Kidney tubule cell (primary cell): ENCODE measurements at regions not wholly inside any gene's neighbourhood (a gene's known extent, or its start where the extent isn't known, plus 50 kb on each side); places are given as distances from the start of the nearest gene placed in this dataset.
A peak's percentile ranks its signal among the peaks of the same experiment; 100 is the strongest.
"Not testable (repeated sequence)": the region's sequence is repeated elsewhere in the genome, so short reads cannot be mapped to it uniquely, and the experiment has no call there.

ENCODE experiments used
- DNase-seq: peaks from one replicate; pipeline ENCODE4 v3.0.0-alpha.2; 2018; ENCODE audit warnings: low spot score

GRCh38 chr7:13198036-13198435 lies 510.6 kb downstream of the ARL4A start:
- no peak for DNase-seq

- DNase-seq = no peak
Measured at GRCh38 chr7:13198727-13199126, 511.3 kb downstream of the ARL4A start.

- DNase-seq = no peak
Measured at GRCh38 chr7:13201628-13202027, 514.2 kb downstream of the ARL4A start.

GRCh38 chr7:13217768-13218167 lies 530.3 kb downstream of the ARL4A start:
- no peak for DNase-seq

GRCh38 chr7:13225068-13225467 lies 537.6 kb downstream of the ARL4A start:
- no peak for DNase-seq

- no peak for DNase-seq
Measured at GRCh38 chr7:13226385-13226784, 539.0 kb downstream of the ARL4A start.

GRCh38 chr7:13231216-13231615 lies 543.8 kb downstream of the ARL4A start:
- DNase-seq = no peak

- no peak for DNase-seq
Measured at GRCh38 chr7:13235436-13235835, 548.0 kb downstream of the ARL4A start.

GRCh38 chr7:13236026-13236425 lies 548.6 kb downstream of the ARL4A start:
- no peak for DNase-seq

- DNase-seq = peak; percentile 90
Measured at GRCh38 chr7:13240349-13240748, 552.9 kb downstream of the ARL4A start.

GRCh38 chr7:13241416-13241815 lies 554.0 kb downstream of the ARL4A start:
- no peak for DNase-seq

- no peak for DNase-seq
Measured at GRCh38 chr7:13257661-13258060, 570.2 kb downstream of the ARL4A start.

- DNase-seq = no peak
Measured at GRCh38 chr7:13258386-13258785, 571.0 kb downstream of the ARL4A start.

GRCh38 chr7:13259930-13260329 lies 572.5 kb downstream of the ARL4A start:
- no peak for DNase-seq

- peak; percentile 50 for DNase-seq
Measured at GRCh38 chr7:13262929-13263530, 575.6 kb downstream of the ARL4A start.

GRCh38 chr7:13265271-13265670 lies 577.8 kb downstream of the ARL4A start:
- no peak for DNase-seq

- not testable (repeated sequence) for DNase-seq
Measured at GRCh38 chr7:13274205-13274604, 586.8 kb downstream of the ARL4A start.

GRCh38 chr7:13276977-13277376 lies 589.5 kb downstream of the ARL4A start:
- no peak for DNase-seq

- no peak for DNase-seq
Measured at GRCh38 chr7:13278020-13278419, 590.6 kb downstream of the ARL4A start.

GRCh38 chr7:13279854-13280435 lies 592.5 kb downstream of the ARL4A start:
- DNase-seq = peak; percentile 43

- DNase-seq = peak; percentile 9
Measured at GRCh38 chr7:13282377-13282980, 595.0 kb downstream of the ARL4A start.

GRCh38 chr7:13286916-13287315 lies 599.5 kb downstream of the ARL4A start:
- DNase-seq = no peak

GRCh38 chr7:13288516-13288915 lies 601.1 kb downstream of the ARL4A start:
- no peak for DNase-seq

- DNase-seq = no peak
Measured at GRCh38 chr7:13290975-13291374, 603.5 kb downstream of the ARL4A start.
